GM23248 (cell line): ENCODE measurements at regions not wholly inside any gene's neighbourhood (a gene's known extent, or its start where the extent isn't known, plus 50 kb on each side); places are given as distances from the start of the nearest gene placed in this dataset.
"Not testable (repeated sequence)": the region's sequence is repeated elsewhere in the genome, so short reads cannot be mapped to it uniquely, and the experiment has no call there.

Experiments used
- EZH2 ChIP-seq: fragments of 200-600 bp; sonication (generic); IDR thresholded peaks from 2 replicates; pipeline ENCODE4 v1.6.1; 2018; ENCODE audit warnings: antibody characterized with exemption, mild to moderate bottlenecking; ENCODE audit not compliant: insufficient read depth, poor library complexity, severe bottlenecking
- EZH2phosphoT487 ChIP-seq: fragments of 200-600 bp; sonication (generic); IDR thresholded peaks from 2 replicates; pipeline ENCODE4 v1.6.1; 2018; ENCODE audit warnings: antibody characterized with exemption, moderate library complexity, mild to moderate bottlenecking, low read depth; ENCODE audit not compliant: insufficient read depth

DNA sequence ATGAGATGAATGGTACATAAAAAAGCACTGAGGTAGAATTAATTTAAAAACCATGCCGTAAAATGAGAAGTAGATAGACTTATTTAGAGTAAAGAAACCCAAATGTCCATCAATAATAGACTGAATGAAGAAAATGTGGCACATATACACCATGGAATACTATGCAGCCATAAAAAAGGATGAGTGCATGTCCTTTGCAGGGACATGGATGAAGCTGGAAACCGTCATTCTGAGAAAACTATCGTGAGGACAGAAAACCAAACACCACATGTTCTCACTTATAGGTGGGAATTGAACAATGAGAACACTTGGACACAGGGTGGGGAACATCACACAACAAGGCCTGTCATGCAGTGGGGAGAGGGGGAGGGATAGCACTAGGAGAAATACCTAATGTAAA lies 126.4 kb downstream of the KLRB1 start:
- not testable (repeated sequence) for TF ChIP-seq EZH2, EZH2phosphoT487
